ENCODE measurements at regions not wholly inside any gene's neighbourhood (a gene's known extent, or its start where the extent isn't known, plus 50 kb on each side); places are given as distances from the start of the nearest gene placed in this dataset.

DNA sequence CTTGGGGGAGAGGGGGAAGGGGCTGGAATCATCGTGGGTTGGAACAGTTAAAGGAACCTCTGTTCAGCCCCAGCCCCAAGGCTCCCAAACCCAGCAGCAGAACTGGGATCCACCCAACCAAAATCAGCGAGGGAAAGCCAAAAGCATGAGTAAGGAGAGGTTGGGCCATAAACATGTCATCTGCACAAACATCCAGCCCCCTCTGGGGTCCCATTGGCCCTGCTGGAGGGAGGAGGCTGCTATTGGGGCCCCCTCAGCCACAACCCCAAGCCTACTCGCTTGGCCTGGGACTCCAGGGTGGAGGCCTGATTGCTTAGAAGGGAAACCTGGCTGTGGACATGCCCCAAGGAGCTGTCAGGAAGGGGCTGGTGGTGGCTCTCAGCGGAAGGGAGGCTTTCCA is 154.9 kb downstream of the FGF18 start:
- TF ChIP-seq, protein P1, sequence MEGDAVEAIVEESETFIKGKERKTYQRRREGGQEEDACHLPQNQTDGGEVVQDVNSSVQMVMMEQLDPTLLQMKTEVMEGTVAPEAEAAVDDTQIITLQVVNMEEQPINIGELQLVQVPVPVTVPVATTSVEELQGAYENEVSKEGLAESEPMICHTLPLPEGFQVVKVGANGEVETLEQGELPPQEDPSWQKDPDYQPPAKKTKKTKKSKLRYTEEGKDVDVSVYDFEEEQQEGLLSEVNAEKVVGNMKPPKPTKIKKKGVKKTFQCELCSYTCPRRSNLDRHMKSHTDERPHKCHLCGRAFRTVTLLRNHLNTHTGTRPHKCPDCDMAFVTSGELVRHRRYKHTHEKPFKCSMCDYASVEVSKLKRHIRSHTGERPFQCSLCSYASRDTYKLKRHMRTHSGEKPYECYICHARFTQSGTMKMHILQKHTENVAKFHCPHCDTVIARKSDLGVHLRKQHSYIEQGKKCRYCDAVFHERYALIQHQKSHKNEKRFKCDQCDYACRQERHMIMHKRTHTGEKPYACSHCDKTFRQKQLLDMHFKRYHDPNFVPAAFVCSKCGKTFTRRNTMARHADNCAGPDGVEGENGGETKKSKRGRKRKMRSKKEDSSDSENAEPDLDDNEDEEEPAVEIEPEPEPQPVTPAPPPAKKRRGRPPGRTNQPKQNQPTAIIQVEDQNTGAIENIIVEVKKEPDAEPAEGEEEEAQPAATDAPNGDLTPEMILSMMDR (IDR thresholded peaks at IDR 0.05; ENCODE audit: control extremely low read depth in 1 of 3, insufficient read depth in 1 of 3, low read depth in 1 of 3, low read length in 3 of 3) = no peak
- no peak for TF ChIP-seq POLR2A (IDR thresholded peaks at IDR 0.05; ENCODE audit: control extremely low read depth in 1 of 2, low read depth in 2 of 2, low read length in 2 of 2)
- TF ChIP-seq RNF2 (IDR thresholded peaks at IDR 0.05; ENCODE audit: borderline replicate concordance, low read depth, low read length, missing control alignments, poor library complexity, severe bottlenecking) = no peak
- TF ChIP-seq JUN (IDR thresholded peaks at IDR 0.05; ENCODE audit: low read depth, low read length) = no peak
- TF ChIP-seq ZNF274 (IDR thresholded peaks at IDR 0.05; ENCODE audit: borderline replicate concordance, extremely low read depth, low read length) = no peak
- no peak for TF ChIP-seq POU5F1 (IDR thresholded peaks at IDR 0.05; ENCODE audit: low read depth, low read length)
- TF ChIP-seq CBX5 (IDR thresholded peaks at IDR 0.05; ENCODE audit: low read depth, low read length) = no peak
- no peak for TF ChIP-seq SP2 (IDR thresholded peaks at IDR 0.05; ENCODE audit: low read length)
- no peak for TF ChIP-seq KDM5A (IDR thresholded peaks at IDR 0.05; ENCODE audit: low read length)
- no peak for TF ChIP-seq EZH2 (IDR thresholded peaks at IDR 0.05; ENCODE audit: low read depth, low read length, severe bottlenecking)

Measured in H1 (cell line).